GM20000 (cell line): ENCODE measurements at regions not wholly inside any gene's neighbourhood (a gene's known extent, or its start where the extent isn't known, plus 50 kb on each side); places are given as distances from the start of the nearest gene placed in this dataset.

Source experiments
- DNase-seq: peaks from one replicate; pipeline ENCODE4 v3.0.0; 2012; ENCODE audit warnings: low spot score
- TF ChIP-seq, protein P1 (sequence below): IDR thresholded peaks from 2 replicates; pipeline ENCODE4 v1.5.1; 2012; ENCODE audit warnings: mild to moderate bottlenecking, control low read depth; ENCODE audit errors: extremely low read depth, missing control alignments

DNA sequence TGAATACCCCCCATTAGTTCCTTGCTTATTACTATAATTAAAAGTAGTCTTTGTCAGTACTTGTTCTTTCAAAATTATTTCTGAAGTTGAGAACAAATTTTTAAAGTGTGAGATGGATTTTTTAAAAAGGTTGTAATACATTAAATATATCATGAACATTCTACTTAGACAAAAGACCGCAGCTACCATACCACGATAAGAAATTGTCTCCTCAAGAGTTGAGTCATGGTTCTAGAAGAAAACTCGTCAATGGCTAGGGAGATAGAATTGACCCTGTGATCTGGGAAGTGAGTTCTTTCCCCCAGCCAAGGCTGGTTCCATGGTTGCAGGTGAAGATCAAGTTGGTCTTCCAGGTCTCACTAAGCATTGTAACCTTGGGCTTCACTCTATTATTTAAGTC is 67.8 kb upstream of the ACYP2 start:
- TF ChIP-seq, protein P1, sequence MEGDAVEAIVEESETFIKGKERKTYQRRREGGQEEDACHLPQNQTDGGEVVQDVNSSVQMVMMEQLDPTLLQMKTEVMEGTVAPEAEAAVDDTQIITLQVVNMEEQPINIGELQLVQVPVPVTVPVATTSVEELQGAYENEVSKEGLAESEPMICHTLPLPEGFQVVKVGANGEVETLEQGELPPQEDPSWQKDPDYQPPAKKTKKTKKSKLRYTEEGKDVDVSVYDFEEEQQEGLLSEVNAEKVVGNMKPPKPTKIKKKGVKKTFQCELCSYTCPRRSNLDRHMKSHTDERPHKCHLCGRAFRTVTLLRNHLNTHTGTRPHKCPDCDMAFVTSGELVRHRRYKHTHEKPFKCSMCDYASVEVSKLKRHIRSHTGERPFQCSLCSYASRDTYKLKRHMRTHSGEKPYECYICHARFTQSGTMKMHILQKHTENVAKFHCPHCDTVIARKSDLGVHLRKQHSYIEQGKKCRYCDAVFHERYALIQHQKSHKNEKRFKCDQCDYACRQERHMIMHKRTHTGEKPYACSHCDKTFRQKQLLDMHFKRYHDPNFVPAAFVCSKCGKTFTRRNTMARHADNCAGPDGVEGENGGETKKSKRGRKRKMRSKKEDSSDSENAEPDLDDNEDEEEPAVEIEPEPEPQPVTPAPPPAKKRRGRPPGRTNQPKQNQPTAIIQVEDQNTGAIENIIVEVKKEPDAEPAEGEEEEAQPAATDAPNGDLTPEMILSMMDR, result no peak
- no peak for DNase-seq

DNA sequence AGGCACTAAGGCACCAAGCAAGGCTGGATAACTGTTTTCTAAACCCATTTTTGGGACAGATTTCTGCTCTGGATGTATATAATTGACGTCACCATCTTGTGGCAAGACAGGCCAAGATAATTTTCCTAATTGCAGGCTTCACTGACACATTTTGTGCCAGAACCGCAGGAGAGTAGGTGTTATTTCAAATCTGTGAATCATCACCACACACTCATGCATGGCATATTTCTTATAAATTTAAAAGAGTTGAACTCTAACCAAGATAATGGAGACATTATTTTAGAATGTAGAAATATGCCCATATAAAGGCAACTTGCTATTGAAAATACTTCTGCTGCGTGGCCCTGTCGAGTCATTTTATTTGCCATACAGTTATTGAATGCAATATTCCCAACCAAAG is 68.3 kb upstream of the ACYP2 start:
- TF ChIP-seq, protein P1, result no peak
- no peak for DNase-seq

DNA sequence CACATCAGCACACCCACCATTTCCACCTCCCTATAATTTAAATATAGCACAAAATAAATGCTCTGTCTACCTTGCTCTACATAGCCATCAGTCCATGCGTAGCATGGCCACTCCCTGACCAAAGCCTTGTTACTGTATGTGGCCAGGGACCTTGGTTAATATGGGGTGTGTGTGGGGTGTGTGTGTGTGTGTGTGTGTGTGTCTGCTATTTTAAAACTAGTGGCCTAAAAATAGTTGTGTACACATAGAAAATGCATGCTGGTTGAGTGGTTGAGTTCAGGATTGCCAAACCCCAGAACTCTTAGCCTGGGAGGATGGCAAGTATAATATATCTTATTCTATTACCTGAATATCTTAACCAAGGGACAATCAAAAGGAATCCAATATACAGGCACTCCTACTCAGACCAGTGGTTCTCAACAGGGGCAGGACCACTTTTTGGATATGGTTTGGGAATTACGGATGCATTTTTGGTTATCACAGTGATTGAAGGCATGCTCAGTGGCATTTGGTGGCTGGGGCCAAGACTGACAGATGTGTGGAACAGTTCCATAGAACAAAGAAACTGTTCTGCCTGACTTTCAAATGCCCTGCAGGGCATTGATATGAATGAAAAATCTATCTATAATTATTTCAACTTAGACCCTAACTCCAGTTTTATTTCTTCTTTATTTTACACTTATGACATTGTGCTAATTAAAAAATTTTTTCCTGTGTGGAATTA is 72.3 kb upstream of the PSME4 start:
- no peak for DNase-seq
- TF ChIP-seq, protein P1, result no peak

DNA sequence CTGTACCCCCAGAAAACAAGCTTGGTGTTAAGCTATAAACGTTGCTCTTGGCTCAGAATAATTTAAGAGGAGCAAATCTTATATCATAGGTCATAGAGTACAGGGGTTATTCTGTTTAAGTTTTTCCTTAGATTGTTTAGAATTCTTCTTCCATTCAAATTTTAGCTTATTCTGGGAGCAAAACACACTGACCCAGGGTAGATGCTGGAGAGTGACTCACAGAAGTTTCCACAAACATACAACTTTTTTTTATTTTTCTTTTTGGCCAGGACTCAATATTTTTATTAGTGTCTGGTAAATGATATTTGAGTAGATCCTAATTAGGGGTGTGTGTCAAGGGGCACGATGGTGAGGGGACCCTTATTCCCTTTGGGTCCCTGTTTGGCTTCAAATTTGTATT is 71.5 kb upstream of the PSME4 start:
- TF ChIP-seq, protein P1, result no peak
- no peak for DNase-seq

DNA sequence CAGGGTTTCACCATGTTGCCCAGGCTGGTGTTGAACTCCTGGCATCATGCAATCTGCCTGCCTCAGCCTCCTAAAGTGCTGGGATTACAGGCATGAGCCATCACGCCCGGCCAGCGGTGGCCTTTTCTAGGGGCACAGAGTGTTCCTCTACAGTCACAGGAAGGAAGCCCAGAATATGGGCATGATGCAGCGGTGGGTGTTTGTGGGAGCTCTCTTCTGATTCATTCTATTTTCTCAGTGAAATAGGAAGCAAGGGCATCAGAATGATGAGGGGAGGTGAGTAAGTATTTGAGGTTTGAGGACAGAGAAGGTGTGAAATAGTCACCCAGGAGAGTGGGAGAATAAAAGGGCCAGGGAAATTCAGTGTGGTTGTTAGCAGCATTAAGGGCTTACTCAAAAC is 70.3 kb upstream of the PSME4 start:
- TF ChIP-seq, protein P1, result no peak
- DNase-seq, result no peak

DNA sequence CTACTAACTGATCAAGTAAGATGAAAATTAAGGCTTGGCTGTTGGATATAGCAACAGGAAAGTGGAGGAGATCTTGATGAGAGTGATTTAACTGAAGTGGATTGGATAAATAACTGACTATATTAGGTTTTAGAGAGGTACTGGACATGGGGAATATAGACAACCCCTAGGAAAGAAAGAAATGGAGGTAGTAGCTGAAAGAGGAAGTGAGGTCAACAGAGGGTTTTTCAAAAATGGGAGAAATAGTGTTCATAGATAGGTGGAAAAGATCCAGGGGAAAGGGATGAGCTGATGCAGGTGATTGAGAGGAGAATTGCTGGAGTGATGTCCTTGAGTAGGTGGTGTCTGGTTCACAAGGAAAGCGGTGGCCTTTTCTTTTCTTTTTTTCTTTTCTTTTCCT is 69.9 kb upstream of the PSME4 start:
- TF ChIP-seq, protein P1, result no peak
- DNase-seq, result no peak

DNA sequence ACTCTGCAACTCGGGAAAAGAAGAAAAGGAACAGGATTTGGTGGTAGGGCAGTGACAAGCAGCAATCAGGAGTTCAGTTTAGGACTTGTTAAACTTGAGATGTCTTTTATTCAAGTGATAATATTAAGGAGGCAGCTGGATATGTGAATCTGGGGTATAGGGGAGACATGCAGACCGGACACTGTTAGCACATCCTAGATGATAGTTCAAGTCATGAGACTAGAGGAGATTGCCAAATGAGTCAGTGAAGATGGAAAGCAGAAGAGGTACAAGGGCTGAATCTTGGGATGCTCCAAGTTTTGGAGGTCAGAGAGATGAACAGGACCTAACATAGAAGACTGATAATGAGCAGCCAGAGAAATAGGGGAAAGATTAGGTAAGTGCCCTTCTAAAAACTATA is 69.5 kb upstream of the PSME4 start:
- TF ChIP-seq, protein P1, result no peak
- no peak for DNase-seq
